A673 (cell line): ENCODE measurements at regions not wholly inside any gene's neighbourhood (a gene's known extent, or its start where the extent isn't known, plus 50 kb on each side); places are given as distances from the start of the nearest gene placed in this dataset.

Experiments used
- BruUV-seq: library from RNA; stranded (reverse); fragments of 400-500 nt; replicated peaks from 2 replicates; lab custom pipeline; 2021; lab: Mats Ljungman, UMichigan
- CTCF ChIA-PET: fragments of 300-600 bp; sonication (Branson Sonifier 250); formaldehyde crosslinking; loops from one replicate; lab custom pipeline; 2022; ENCODE audit warnings: antibody characterized with exemption; lab: Charles Lee
- POLR2A ChIA-PET: fragments of 300-600 bp; sonication (Branson Sonifier 250); formaldehyde crosslinking; loops from one replicate; lab custom pipeline; 2022; ENCODE audit warnings: antibody characterized with exemption; ENCODE audit not compliant: low non-redundant PET; lab: Charles Lee
- DNase-seq: peaks from one replicate; pipeline ENCODE4 v3.0.0-alpha.2; 2015; ENCODE audit warnings: low spot score
- H3K27ac ChIP-seq: fragments of 200-600 bp; sonication (generic); 2 replicates; pipeline ENCODE4 v1.5.1; 2016; ENCODE audit warnings: mixed run types, low read depth, mild to moderate bottlenecking, mixed read lengths, antibody characterized with exemption, low read length; ENCODE audit not compliant: poor library complexity, severe bottlenecking
- H3K27me3 ChIP-seq: fragments of 200-600 bp; sonication (generic); replicated peaks from 2 replicates; pipeline ENCODE4 v1.6.1; 2017; ENCODE audit warnings: mixed run types, low read depth, mild to moderate bottlenecking, mixed read lengths, antibody characterized with exemption, low read length; ENCODE audit not compliant: insufficient read depth, poor library complexity
- H3K36me3 ChIP-seq: fragments of 200-600 bp; sonication (generic); 2 replicates; pipeline ENCODE4 v1.6.1; 2016; ENCODE audit warnings: mixed run types, mild to moderate bottlenecking, mixed read lengths, antibody characterized with exemption, low read length; ENCODE audit not compliant: insufficient read depth, poor library complexity, severe bottlenecking
- H3K4me1 ChIP-seq: fragments of 200-600 bp; sonication (generic); 2 replicates; pipeline ENCODE4 v1.6.1; 2017; ENCODE audit warnings: mixed run types, mild to moderate bottlenecking, mixed read lengths, antibody characterized with exemption, low read length; ENCODE audit not compliant: insufficient read depth, poor library complexity, severe bottlenecking
- H3K4me3 ChIP-seq: fragments of 200-600 bp; sonication (generic); 2 replicates; pipeline ENCODE4 v1.5.1; 2016; ENCODE audit warnings: low read depth, mixed run types, mild to moderate bottlenecking, mixed read lengths, low read length; ENCODE audit not compliant: poor library complexity, severe bottlenecking
- H3K9me3 ChIP-seq: fragments of 200-600 bp; sonication (generic); 2 replicates; pipeline ENCODE4 v1.6.1; 2016; ENCODE audit warnings: mixed run types, low read depth, mild to moderate bottlenecking, mixed read lengths, antibody characterized with exemption, low read length; ENCODE audit not compliant: poor library complexity, severe bottlenecking
- EZH2 ChIP-seq: fragments of 200-600 bp; sonication (generic); IDR thresholded peaks from 2 replicates; pipeline ENCODE4 v1.6.1; 2017; ENCODE audit warnings: borderline replicate concordance, low read depth, mild to moderate bottlenecking, mixed read lengths, antibody characterized with exemption, low read length; ENCODE audit not compliant: poor library complexity, severe bottlenecking
- intact Hi-C: fragments of 100-400 bp; cut with micrococcal nuclease; formaldehyde crosslinking; loops from one replicate; pipeline ENCODE4 v1.10.0; 2022; ENCODE audit not compliant: unreplicated experiment
- TF ChIP-seq, protein P1 (sequence below): fragments of 300-800, 200-600 bp; sonication (generic); conservative IDR thresholded peaks from 2 replicates; pipeline ENCODE4 v1.5.1; 2017; ENCODE audit warnings: low read depth, mild to moderate bottlenecking, antibody characterized with exemption, low read length, moderate library complexity, mixed read lengths

GRCh38 chr12:30041096-30041495, 257.4 kb upstream of the TMTC1 start:
- DNase-seq = no peak
- CTCF ChIA-PET = no interaction called here
- intact Hi-C loops = no loop called here

DNA sequence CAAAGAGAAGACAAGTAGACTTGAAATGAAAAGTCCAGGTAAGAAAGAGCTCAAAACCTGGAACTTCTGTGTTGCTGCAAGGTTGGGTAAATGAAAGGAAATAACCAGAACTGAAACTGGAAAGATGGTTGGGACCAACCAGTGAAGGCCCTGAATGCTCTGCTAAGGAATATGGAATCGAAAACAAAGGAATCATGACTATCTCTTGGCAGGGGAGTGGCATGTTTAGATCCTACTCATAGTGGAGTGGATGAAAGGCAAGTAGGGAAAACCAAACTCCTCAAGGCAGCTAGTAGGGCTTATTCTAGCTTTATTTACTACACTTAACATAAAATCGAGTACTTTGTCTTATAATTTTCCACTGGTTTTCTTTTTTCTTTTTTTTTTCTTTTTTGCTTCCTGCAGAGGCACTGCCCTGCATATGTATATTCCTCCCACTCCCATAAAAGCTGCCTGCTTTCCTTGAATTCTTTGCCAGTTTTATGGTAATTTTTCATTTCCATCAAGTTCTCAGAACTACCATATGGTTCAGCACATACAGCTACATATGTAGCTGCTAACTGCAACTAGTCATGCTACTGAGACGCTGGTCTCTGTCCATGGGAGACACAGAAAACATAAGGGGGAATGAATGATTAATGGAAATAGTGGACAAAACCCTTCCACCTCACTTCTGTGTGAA, 247.1 kb upstream of the TMTC1 start:
- Histone ChIP-seq H3K27ac (no peak overlapping the region), H3K27me3 (no peaks in the 10 kb centered on the region), H3K4me1 (no peaks in the 10 kb centered on the region), H3K36me3 (no peaks in the 10 kb centered on the region), H3K9me3 (no peaks in the 10 kb centered on the region), H3K4me3 (no peak overlapping the region)
- intact Hi-C loops = no loop called here
- TF ChIP-seq, protein P1, sequence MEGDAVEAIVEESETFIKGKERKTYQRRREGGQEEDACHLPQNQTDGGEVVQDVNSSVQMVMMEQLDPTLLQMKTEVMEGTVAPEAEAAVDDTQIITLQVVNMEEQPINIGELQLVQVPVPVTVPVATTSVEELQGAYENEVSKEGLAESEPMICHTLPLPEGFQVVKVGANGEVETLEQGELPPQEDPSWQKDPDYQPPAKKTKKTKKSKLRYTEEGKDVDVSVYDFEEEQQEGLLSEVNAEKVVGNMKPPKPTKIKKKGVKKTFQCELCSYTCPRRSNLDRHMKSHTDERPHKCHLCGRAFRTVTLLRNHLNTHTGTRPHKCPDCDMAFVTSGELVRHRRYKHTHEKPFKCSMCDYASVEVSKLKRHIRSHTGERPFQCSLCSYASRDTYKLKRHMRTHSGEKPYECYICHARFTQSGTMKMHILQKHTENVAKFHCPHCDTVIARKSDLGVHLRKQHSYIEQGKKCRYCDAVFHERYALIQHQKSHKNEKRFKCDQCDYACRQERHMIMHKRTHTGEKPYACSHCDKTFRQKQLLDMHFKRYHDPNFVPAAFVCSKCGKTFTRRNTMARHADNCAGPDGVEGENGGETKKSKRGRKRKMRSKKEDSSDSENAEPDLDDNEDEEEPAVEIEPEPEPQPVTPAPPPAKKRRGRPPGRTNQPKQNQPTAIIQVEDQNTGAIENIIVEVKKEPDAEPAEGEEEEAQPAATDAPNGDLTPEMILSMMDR = no peak
- TF ChIP-seq EZH2 = no peak
- no TSS peak for BruUV-seq
- no peak for DNase-seq
- CTCF ChIA-PET = no interaction called here
- POLR2A ChIA-PET = interaction anchor here (0.6 kb wide), 1 partner anchor 368 kb away, joined by 3 read pairs; no protein-coding TSS in a partner anchor

More at GRCh38 chr12:30041096-30041495, 257.4 kb upstream of the TMTC1 start:
- BruUV-seq = no TSS peak
- TF ChIP-seq EZH2 = no peak
- TF ChIP-seq, protein P1 = no peak
- H3K4me1 ChIP-seq = no peaks in the 10 kb centered on the region
- H3K27ac ChIP-seq = no peak overlapping the region
- no peaks in the 10 kb centered on the region for H3K9me3 ChIP-seq
- no peak overlapping the region for H3K4me3 ChIP-seq
- H3K27me3 ChIP-seq = no peaks in the 10 kb centered on the region
- no peaks in the 10 kb centered on the region for H3K36me3 ChIP-seq
- POLR2A ChIA-PET = no interaction called here

GRCh38 chr12:30026621-30027234, 243.0 kb upstream of the TMTC1 start:
- POLR2A ChIA-PET = interaction anchor here (0.6 kb wide), 1 partner anchor 19 kb away, joined by 4 read pairs; no protein-coding TSS in a partner anchor
- BruUV-seq = no TSS peak
- DNase-seq = peak; percentile 77
- Histone ChIP-seq H3K27ac (no peak overlapping the region), H3K27me3 (no peaks in the 10 kb centered on the region), H3K4me3 (no peak overlapping the region), H3K9me3 (no peaks in the 10 kb centered on the region), H3K36me3 (no peaks in the 10 kb centered on the region), H3K4me1 (no peaks in the 10 kb centered on the region)
- intact Hi-C loops = no loop called here
- TF ChIP-seq EZH2 = no peak
- TF ChIP-seq, protein P1 = no peak
- CTCF ChIA-PET = no interaction called here
